ENCODE measurements at regions not wholly inside any gene's neighbourhood (a gene's known extent, or its start where the extent isn't known, plus 50 kb on each side); places are given as distances from the start of the nearest gene placed in this dataset.

- no peak overlapping the region for H2BK12ac ChIP-seq (ENCODE audit: low read depth, low read length)
- no peak overlapping the region for H3K4ac ChIP-seq (replicated peaks; ENCODE audit: insufficient read length, low read depth, low read length)
- no peaks in the 10 kb centered on the region; the same call in 1 of the 2 replicates for H3K79me1 ChIP-seq (ENCODE audit: low read depth, low read length)
- H2BK15ac ChIP-seq (ENCODE audit: low read length), result no peak overlapping the region
- H3K27me3 ChIP-seq (replicated peaks in 1 of 4; ENCODE audit: control insufficient read depth in 3 of 4, extremely low read depth in 1 of 4, insufficient read depth in 3 of 4, low read length in 3 of 4), result no peaks in the 10 kb centered on the region
- peaks cover 0 to 4% (median 0%) of the 10 kb centered on the region in 4 experiments; a peak in 3 of 8 replicates for H3K36me3 ChIP-seq (ENCODE audit: control insufficient read depth in 2 of 4, insufficient read depth in 4 of 4, low read length in 3 of 4)
- H3K4me2 ChIP-seq (ENCODE audit: insufficient read depth in 1 of 2, low read depth in 2 of 2, low read length in 2 of 2), result no peak overlapping the region
- POLR2A ChIA-PET (ENCODE audit: partially characterized antibody), result interaction anchor here (1.3 kb wide), 1 partner anchor 12 kb away, joined by 3 read pairs; no protein-coding TSS in a partner anchor
- no peak overlapping the region for H2BK20ac ChIP-seq (ENCODE audit: low read length)
- WGBS, 2 experiments (ENCODE audit: extremely low coverage in 1 of 2, insufficient coverage in 1 of 2, insufficient read length in 1 of 2, insufficient replicate concordance in 2 of 2, low coverage in 1 of 2, low lambda C conversion rate in 2 of 2, missing lambda C conversion rate in 1 of 2), result 91% methylated on average over 3 of the region's 3 CpGs; no CpG with 5 or more reads in 1 of the 2 experiments
- no peaks in the 10 kb centered on the region for H3K4me1 ChIP-seq (replicated peaks in 1 of 4; ENCODE audit: control insufficient read depth in 3 of 4, insufficient read depth in 4 of 4, low read length in 3 of 4)
- H4K91ac ChIP-seq (replicated peaks; ENCODE audit: insufficient read length, low read length), result no peak overlapping the region
- no peak overlapping the region for H2BK5ac ChIP-seq (ENCODE audit: low read depth, low read length)
- no peak overlapping the region for H3K9ac ChIP-seq (replicated peaks in 1 of 4; ENCODE audit: extremely low read depth in 1 of 4, low read depth in 3 of 4, low read length in 3 of 4)
- DNase-seq (ENCODE audit: low read depth in 1 of 2, low spot score in 2 of 2), result no peak
- H2AFZ ChIP-seq (ENCODE audit: low read length), result no peak overlapping the region
- peaks cover 3 to 8% of the 10 kb centered on the region in 2 experiments for H4K20me1 ChIP-seq (replicated peaks in 1 of 2; ENCODE audit: control insufficient read depth in 1 of 2, insufficient read depth in 2 of 2, low read length in 2 of 2)
- no peak overlapping the region for H3K4me3 ChIP-seq (ENCODE audit: extremely low read depth in 1 of 4, insufficient read depth in 2 of 4, low read depth in 3 of 4, low read length in 4 of 4)
- H3K18ac ChIP-seq (ENCODE audit: extremely low read depth, low read length), result no peak overlapping the region
- H4K8ac ChIP-seq (ENCODE audit: extremely low read depth, insufficient read depth, low read length), result no peak overlapping the region
- no peak overlapping the region for H2BK120ac ChIP-seq (replicated peaks; ENCODE audit: low read depth, low read length)
- H3K23ac ChIP-seq (ENCODE audit: insufficient read length), result no peak overlapping the region
- peaks cover 10% of the 10 kb centered on the region; the same call in 1 of the 2 replicates for H3K23me2 ChIP-seq (ENCODE audit: low read depth, low read length)
- no peak overlapping the region for H2AK5ac ChIP-seq (ENCODE audit: low read depth, low read length)
- H4K5ac ChIP-seq (ENCODE audit: insufficient read length, low read depth, low read length), result no peak overlapping the region
- no peak overlapping the region for H3K56ac ChIP-seq (replicated peaks; ENCODE audit: insufficient read length, low read depth, low read length)
- H3K14ac ChIP-seq (ENCODE audit: insufficient read length), result no peak overlapping the region
- H3K27ac ChIP-seq (ENCODE audit: low read depth, low read length), result no peak overlapping the region
- no peaks in the 10 kb centered on the region for H3K79me2 ChIP-seq (ENCODE audit: control insufficient read depth in 1 of 2, insufficient read depth in 2 of 2, low read length in 2 of 2)
- FAIRE-seq, result no peak
- CTCF ChIA-PET (ENCODE audit: partially characterized antibody), result interaction anchor here (1.0 kb wide), 1 partner anchor 56 kb away, joined by 3 read pairs; no protein-coding TSS in a partner anchor
- no peaks in the 10 kb centered on the region for H3K9me3 ChIP-seq (ENCODE audit: insufficient read depth in 2 of 2, low read depth in 1 of 2, low read length in 1 of 2)
- TF ChIP-seq ATF2 (IDR thresholded peaks at IDR 0.05; ENCODE audit: low read length), result no peak
- no peak for TF ChIP-seq CBX8 (IDR thresholded peaks at IDR 0.05; ENCODE audit: borderline replicate concordance, low read depth, low read length)
- no peak for TF ChIP-seq SIN3A (conservative IDR thresholded peaks at IDR 0.05 in 1 of 2, IDR thresholded peaks at IDR 0.05 in 1 of 2; ENCODE audit: low read depth in 1 of 2, low read length in 2 of 2)
- no peak for TF ChIP-seq TAF7 (optimal IDR thresholded peaks at IDR 0.05; ENCODE audit: borderline replicate concordance, low read depth, low read length)
- no peak for TF ChIP-seq FOSL1 (IDR thresholded peaks at IDR 0.05; ENCODE audit: insufficient read depth, low read depth, low read length)
- TF ChIP-seq POLR2A (IDR thresholded peaks at IDR 0.05; ENCODE audit: control extremely low read depth in 1 of 2, low read depth in 2 of 2, low read length in 2 of 2), result no peak
- no peak for TF ChIP-seq RNF2 (IDR thresholded peaks at IDR 0.05; ENCODE audit: borderline replicate concordance, low read depth, low read length, missing control alignments, poor library complexity, severe bottlenecking)
- no peak for TF ChIP-seq EP300 (IDR thresholded peaks at IDR 0.05; ENCODE audit: borderline replicate concordance in 1 of 2, low read depth in 2 of 2, low read length in 2 of 2)
These were observed 76.0 kb upstream of the GRK3 start for GRCh38 chr22:25488244-25489020.

Data from H1 (cell line).